GM18520 (cell line): ENCODE measurements at regions not wholly inside any gene's neighbourhood (a gene's known extent, or its start where the extent isn't known, plus 50 kb on each side); places are given as distances from the start of the nearest gene placed in this dataset.

Experiments used
- ATAC-seq: cut with Tn5 transposase; IDR thresholded peaks from one replicate; pipeline ENCODE4 v1.9.1; 2021; ENCODE audit not compliant: unreplicated experiment

DNA sequence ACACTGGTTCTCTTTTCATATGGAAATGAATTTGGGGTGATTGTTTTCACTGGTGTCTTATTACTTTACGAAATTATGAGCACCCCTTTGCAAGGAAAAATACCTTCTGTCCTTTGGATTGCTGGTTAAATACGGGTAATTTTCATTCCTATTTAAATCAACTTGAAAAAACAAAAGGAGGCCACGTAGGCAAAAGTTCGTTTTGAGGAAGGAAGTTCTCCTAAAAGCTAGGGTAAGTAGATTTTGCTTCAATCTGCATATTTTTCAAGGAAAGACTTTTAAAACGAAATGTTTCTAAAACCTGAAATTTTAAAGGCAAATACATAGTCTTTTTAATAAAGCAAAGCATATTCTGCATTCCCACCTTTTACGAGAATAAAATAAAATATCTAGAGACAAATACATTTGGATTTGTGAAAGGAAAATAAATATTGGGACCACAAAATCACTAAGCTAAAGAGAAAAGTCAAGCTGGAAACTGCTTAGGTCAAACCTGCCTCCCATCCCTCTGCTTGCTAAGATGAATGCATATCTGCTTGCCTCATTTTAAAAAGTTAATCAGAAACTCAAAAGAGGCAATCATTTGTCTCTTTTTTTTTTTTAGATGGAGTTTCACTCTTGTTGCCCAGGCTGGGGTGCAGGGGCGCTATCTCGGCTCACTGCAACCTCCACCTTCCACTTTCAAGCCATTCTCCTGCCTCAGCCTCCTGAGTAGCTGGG lies 70.9 kb upstream of the ETS2 start:
- no peak for ATAC-seq

GRCh38 chr21:38735626-38736206 lies 70.0 kb upstream of the ETS2 start:
- no peak for ATAC-seq

DNA sequence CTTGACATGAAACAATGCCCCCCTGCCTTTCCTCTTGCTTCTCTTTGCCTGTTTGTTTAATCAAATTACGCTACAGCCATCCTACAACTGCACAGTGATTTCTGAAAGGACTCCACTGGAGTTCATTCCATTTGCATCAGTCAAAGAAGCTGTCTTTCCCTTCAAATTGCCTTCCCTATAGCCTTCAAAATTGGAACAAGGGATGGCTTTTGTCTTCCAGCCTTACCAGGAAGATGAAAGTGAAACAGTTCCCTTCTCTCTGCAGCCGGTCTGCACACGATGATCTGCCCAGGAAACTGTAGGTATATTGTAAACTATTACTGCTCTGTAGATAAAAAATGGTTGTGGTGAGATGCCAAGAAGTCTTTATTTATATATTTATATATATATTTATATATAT lies 65.6 kb upstream of the ETS2 start:
- no peak for ATAC-seq

DNA sequence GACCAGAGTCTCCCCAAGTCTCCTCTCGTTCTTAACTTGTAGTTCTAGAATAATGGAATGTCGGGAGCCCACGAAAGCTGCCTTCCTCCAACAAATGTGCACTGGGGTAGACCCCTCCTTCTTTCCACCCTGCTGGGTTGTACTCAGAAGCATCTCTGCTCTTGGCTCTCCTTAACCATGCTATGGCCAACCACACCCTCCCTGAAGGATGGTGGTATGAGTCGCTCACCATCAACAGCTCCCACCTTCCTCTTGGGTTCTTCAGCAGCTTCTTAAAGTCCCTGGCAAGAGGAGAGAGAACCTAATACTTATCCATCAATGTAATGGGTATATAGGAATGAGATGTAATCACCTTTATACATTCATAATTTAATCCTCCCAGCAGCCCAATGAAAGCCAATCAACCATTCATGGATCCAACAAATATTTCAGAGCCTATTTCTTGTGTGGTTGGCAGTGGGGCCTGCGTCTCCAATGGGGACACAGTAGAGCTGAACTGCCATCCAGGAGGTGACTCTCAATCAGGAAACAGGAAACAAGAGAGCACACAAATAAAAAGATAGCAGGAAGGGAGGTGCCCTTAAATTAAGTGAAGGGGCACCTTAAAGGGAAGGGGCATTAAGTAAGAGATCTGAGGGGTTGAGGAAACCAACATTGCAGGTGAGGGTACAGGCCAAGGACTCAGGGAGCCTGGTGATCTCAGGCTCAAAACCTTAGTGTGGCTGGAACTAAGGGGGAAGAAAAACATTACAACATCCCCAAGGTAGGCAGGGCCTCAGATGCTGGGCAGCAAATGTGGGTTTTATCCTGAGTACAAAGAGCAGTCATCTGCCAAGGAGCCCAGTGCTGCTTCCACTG lies 64.4 kb upstream of the ETS2 start:
- ATAC-seq = no peak

DNA sequence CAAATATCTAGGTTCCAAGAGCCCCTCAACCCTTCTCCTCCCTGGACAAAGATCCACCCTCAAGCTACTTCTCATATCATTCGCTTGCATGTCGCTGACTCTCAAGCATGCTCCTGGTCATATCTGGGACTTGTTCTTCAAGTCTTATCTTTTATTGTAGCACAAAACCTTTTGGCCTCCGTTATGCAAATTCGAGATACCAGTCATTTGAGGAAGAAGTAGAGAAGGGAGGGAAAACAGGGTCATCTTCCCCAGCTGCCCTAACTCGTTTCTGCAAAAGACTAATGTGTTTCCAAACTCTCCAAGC lies 63.8 kb upstream of the ETS2 start:
- ATAC-seq = no peak

DNA sequence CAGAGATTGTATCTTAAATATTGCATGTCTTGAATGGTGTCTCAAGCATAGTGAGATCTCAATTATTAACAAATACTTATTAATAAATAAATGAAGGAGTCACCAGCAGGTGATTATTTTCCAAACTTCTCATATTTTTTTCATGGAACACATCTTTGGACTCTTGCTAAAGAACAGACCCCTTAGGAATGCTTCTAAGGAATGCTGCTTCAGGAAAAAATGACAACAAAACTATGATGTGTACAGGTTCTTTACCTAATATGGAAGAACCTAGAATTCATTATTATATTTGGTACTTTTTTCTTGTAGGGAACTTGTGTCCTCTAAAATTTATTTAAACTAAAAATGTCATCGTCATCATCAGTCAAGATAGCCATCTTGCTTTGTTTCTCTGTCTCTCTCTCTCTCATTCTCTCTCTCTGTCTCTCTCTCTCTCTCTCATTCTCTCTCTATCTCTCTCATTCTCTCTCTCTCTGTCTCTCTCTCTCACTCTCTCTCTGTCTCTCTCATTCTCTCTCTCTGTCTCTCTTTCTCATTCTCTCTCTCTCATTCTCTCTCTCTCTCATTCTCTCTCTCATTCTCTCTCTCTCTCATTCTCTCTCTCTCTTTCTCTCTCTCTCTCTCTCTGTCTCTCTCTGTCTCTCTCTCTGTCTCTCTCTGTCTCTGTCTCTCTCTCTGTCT lies 63.0 kb upstream of the ETS2 start:
- ATAC-seq = no peak

DNA sequence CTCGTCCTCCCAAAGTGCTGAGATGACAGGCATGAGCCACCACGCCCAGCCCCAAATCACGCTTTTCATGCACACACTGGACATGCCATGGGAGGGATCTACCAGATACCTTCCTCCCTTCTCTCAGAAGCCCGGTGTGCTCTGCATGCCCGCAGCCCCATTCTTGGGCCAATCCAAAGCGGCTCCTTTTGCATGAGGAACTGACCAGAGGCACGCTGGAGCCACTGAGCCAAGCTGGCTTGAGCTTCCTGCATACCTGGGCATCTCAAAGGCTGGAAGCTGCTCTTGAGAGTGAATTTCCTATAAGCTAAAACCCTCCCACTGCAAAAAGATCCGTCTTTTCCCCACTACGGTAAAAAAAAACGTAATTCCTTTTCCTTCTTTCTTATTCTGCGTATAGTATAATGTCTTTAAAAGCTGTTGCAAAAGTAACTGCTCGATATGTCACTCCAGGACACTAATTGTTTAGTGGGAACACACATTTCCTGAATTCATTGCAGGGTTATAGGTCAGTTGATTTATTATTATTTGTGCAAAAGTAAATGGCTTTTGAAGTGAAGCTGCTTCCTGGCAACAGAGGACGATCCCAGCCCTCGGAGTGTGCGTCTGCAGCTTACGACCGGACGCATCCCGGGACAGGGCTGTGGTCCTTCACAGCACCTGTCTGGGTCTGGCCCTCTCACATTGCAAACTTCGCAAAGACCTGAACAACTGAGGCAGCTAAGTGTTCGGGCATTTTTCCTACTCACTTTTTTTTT lies 61.8 kb upstream of the ETS2 start:
- no peak for ATAC-seq

- ATAC-seq = no peak
Observed at GRCh38 chr21:38744861-38745260, 60.9 kb upstream of the ETS2 start.

DNA sequence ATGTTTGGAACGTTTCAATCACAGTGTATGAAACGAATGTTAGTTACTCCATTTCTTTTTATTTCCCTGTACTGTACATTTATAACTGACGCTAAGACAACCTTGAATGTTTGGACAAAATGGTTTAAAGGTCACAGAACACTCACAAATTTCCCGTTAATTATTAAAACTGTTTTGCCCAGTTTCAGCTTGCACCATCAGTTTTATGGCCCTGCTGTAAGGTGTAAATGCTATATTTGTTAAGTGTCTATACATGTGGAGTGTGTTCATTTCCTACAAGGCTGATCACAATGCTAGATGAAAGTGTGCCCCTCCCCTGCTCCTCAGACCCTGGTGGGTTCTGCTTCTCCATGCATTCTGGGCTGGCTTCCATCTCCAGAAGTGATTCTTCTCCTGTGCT lies 57.9 kb upstream of the ETS2 start:
- no peak for ATAC-seq

DNA sequence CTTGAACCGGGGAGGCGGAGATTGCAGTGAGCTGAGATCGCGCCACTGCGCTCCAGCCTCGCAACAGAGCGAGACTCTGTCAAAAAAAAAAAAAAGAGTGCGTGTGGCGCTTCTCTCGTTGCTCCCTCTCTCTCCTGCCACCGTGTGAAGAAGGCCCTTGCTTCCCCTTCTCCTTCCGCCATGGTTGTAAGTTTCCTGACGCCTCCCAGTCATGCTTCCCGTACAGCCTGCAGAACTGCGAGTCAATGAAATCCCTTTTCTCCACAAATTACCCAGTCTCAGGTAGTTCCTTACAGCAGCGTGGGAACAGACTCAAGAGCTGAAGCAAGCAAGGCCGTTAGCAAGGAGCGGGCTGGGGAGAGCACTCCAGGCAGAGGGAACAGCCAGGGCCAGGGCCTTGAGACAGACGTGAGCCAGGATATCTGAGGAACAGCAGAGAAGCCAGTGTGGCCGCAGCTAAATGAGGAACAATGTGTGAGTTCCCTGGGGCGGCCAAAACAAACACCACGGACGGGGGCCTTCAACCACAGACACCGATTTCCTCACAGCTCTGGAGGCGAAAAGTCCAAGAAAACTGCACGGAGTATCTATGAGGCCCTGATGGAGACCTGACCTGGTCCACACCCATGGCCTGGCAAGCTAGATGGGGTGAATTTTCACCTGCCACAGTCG lies 54.2 kb upstream of the ETS2 start:
- no peak for ATAC-seq

DNA sequence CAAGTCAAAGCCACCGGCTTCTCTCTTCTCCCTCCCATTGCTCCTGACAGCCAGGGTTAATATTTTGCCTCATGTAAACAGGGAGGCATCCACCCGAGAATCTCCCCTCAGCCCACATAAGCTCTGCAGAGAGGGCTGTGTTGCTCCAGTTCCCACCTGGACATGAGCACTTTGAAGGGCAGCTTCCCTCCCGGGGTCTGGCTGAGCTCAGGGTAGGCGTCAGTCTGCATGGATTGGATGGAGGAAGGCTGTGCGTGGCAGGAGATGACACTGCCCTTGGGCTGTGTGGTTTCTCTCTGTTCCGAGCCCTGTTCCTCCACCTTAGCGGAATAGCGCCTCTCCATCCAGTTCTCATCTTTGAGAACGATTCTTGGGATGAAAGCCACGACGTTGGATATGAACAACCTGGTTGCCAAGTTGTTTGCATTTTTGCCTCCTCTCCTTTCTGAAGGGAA lies 53.7 kb upstream of the ETS2 start:
- no peak for ATAC-seq

- ATAC-seq = no peak
Observed at GRCh38 chr21:38753114-38753513, 52.6 kb upstream of the ETS2 start.

DNA sequence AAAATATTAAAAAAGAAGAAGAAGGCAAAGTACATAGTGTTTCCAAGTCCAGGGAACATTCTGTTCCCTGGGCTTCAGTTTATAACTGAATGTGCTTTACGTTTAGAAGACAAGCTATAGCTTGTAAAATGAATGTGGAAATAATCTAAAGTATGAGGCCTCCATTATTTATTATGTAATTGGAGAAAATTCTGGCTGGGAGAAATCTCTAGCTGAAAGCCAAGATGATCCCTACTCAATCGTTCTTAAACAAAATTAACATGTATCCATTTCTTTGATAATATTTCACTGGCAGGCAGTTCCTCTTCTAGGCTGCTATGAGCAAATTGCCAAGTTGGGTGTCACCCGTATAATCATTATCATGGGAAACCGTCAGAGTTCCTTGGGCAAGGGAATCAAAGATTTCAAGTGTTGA lies 52.2 kb upstream of the ETS2 start:
- ATAC-seq = no peak
